ENCODE measurements at regions not wholly inside any gene's neighbourhood (a gene's known extent, or its start where the extent isn't known, plus 50 kb on each side); places are given as distances from the start of the nearest gene placed in this dataset.

- TF ChIP-seq PRDM15 (CRISPR knock-in tag; IDR thresholded peaks at IDR 0.05): no peak
- no peak for TF ChIP-seq ZBTB11 (CRISPR knock-in tag; IDR thresholded peaks at IDR 0.05)
- TF ChIP-seq PAX8 (IDR thresholded peaks at IDR 0.05): no peak
- no peak for TF ChIP-seq YY1 (IDR thresholded peaks at IDR 0.05; ENCODE audit: low read depth, low read length)
- TF ChIP-seq CHD4 (IDR thresholded peaks at IDR 0.05): no peak
- TF ChIP-seq SKIL (IDR thresholded peaks at IDR 0.05; ENCODE audit: low read depth, poor library complexity, severe bottlenecking): no peak
- no peak for TF ChIP-seq RAD21 (IDR thresholded peaks at IDR 0.05; ENCODE audit: insufficient read depth, low read depth, low read length)
- TF ChIP-seq CREM (IDR thresholded peaks at IDR 0.05; ENCODE audit: low read depth): no peak
- no peak for TF ChIP-seq KDM1A (IDR thresholded peaks at IDR 0.05; ENCODE audit: borderline replicate concordance)
- no peak for TF ChIP-seq RAD51 (IDR thresholded peaks at IDR 0.05)
These were observed 165.9 kb upstream of the ATXN1 start (continued) for GRCh38 chr6:16927205-16927604.
